Panc1 (cell line): ENCODE measurements at regions not wholly inside any gene's neighbourhood (a gene's known extent, or its start where the extent isn't known, plus 50 kb on each side); places are given as distances from the start of the nearest gene placed in this dataset.

Experiments used
- ATAC-seq: fragments of 200-7000 bp; cut with Tn5 transposase; 2 replicates; pipeline ENCODE4 v1.9.1; 2020; ENCODE audit warnings: mild to moderate bottlenecking, moderate library complexity
- BruUV-seq: library from RNA; stranded (reverse); fragments of 400-500 nt; replicated peaks from 2 replicates; lab custom pipeline; 2021; lab: Mats Ljungman, UMichigan
- CTCF ChIA-PET: fragments of 300-600 bp; sonication (Branson Sonifier 250); formaldehyde crosslinking; loops from one replicate; lab custom pipeline; 2022; ENCODE audit warnings: antibody characterized with exemption; lab: Charles Lee
- POLR2A ChIA-PET: fragments of 300-600 bp; sonication (Branson Sonifier 250); formaldehyde crosslinking; loops from one replicate; lab custom pipeline; 2022; ENCODE audit warnings: antibody characterized with exemption; lab: Charles Lee
- DNase-seq: peaks from one replicate; pipeline ENCODE4 v3.0.0-alpha.2; 2010; ENCODE audit warnings: low read depth, low spot score
- H3K27ac ChIP-seq: 2 replicates; pipeline ENCODE4 v1.5.1; 2011; ENCODE audit warnings: mild to moderate bottlenecking, low read length, inconsistent platforms
- H3K27me3 ChIP-seq: fragments of 200-500 bp; sonication (Bioruptor generic); 2 replicates; pipeline ENCODE4 v1.6.0; 2014; ENCODE audit warnings: low read length, inconsistent platforms; ENCODE audit not compliant: control insufficient read depth, insufficient read depth
- H3K36me3 ChIP-seq: fragments of 200-500 bp; sonication (Bioruptor generic); 2 replicates; pipeline ENCODE4 v1.5.1; 2014; ENCODE audit warnings: inconsistent platforms, mild to moderate bottlenecking, low read length, moderate library complexity; ENCODE audit not compliant: control insufficient read depth, insufficient read depth
- H3K4me1 ChIP-seq: 2 replicates; pipeline ENCODE4 v1.5.1; 2011; ENCODE audit warnings: inconsistent platforms, mild to moderate bottlenecking, low read length, moderate library complexity; ENCODE audit not compliant: control insufficient read depth, insufficient read depth
- H3K4me3 ChIP-seq, 2 experiments: 2 replicates each; pipeline ENCODE4 v1.5.1; 2011 to 2012; ENCODE audit warnings: low read depth in 2 of 2, low read length in 2 of 2, mild to moderate bottlenecking in 2 of 2, inconsistent platforms in 1 of 2, moderate library complexity in 1 of 2
- H3K9me3 ChIP-seq: fragments of 200-500 bp; sonication (Bioruptor generic); 2 replicates; pipeline ENCODE4 v1.5.1; 2014; ENCODE audit warnings: low read depth, mild to moderate bottlenecking, inconsistent platforms, low read length, moderate library complexity; ENCODE audit not compliant: control insufficient read depth, insufficient read depth
- CTCF ChIP-seq: fragments of 450-650 bp; IDR thresholded peaks from 2 replicates; pipeline ENCODE4 v1.5.1; 2017; ENCODE audit warnings: mild to moderate bottlenecking
- POLR2AphosphoS5 ChIP-seq: IDR thresholded peaks from 2 replicates; pipeline ENCODE4 v1.6.1; 2012; ENCODE audit warnings: mild to moderate bottlenecking, low read depth, low read length, moderate library complexity
- REST ChIP-seq, 2 experiments: IDR thresholded peaks; 2 replicates each; pipeline ENCODE4 v1.6.1; 2011 to 2012; ENCODE audit warnings: low read depth in 2 of 2, control low read depth in 1 of 2, low read length in 1 of 2, mild to moderate bottlenecking in 1 of 2, moderate library complexity in 1 of 2; ENCODE audit not compliant: insufficient read depth in 1 of 2
- SIN3A ChIP-seq: IDR thresholded peaks from 2 replicates; pipeline ENCODE4 v1.6.1; 2012; ENCODE audit warnings: low read depth, mild to moderate bottlenecking, low read length, moderate library complexity, borderline replicate concordance; ENCODE audit not compliant: insufficient read depth
- TCF7L2 ChIP-seq: IDR thresholded peaks from 2 replicates; pipeline ENCODE4 v1.6.1; 2011; ENCODE audit warnings: mild to moderate bottlenecking, low read depth, low read length, inconsistent platforms
- in situ Hi-C: cut with HindIII; loops from 2 replicates; pipeline ENCODE4 v1.10.0; 2016; ENCODE audit warnings: low sequenced_read_pairs, low pct_unique_long_range_greater_than_20kb
- intact Hi-C: fragments of 100-400 bp; cut with micrococcal nuclease; formaldehyde crosslinking; loops from one replicate; pipeline ENCODE4 v1.10.0; 2022; ENCODE audit not compliant: unreplicated experiment

- no TSS peak for BruUV-seq
- no peak for ATAC-seq
- no peak overlapping the region for H3K27ac ChIP-seq
These were observed 446.4 kb downstream of the COG6 start for GRCh38 chr13:40101708-40102359.

GRCh38 chr13:40102360-40102727 is 446.9 kb downstream of the COG6 start:
- CTCF ChIA-PET: no interaction called here
- ATAC-seq: no peak
- BruUV-seq: no TSS peak

More at GRCh38 chr13:40101708-40102359, 446.4 kb downstream of the COG6 start:
- Histone ChIP-seq H3K4me1 (no peaks in the 10 kb centered on the region), H3K27me3 (no peaks in the 10 kb centered on the region), H3K36me3 (no peaks in the 10 kb centered on the region), H3K4me3 (no peak overlapping the region), H3K9me3 (no peaks in the 10 kb centered on the region)
- no peak for DNase-seq
- POLR2A ChIA-PET: no interaction called here
- in situ Hi-C loops (no loop called here), intact Hi-C loops (no loop called here)
- no peak for TF ChIP-seq CTCF
- no peak for TF ChIP-seq REST (IDR thresholded peaks at IDR 0.05; ENCODE audit: insufficient read depth in 1 of 2, low read depth in 2 of 2, low read length in 1 of 2)
- TF ChIP-seq POLR2AphosphoS5: no peak
- TF ChIP-seq TCF7L2: no peak
- CTCF ChIA-PET: no interaction called here

More at GRCh38 chr13:40102360-40102727, 446.9 kb downstream of the COG6 start:
- no peak for DNase-seq
- no peaks in the 10 kb centered on the region for H3K27me3 ChIP-seq
- no peak overlapping the region for H3K27ac ChIP-seq
- no peak overlapping the region for H3K4me3 ChIP-seq
- H3K4me1 ChIP-seq: no peaks in the 10 kb centered on the region
- H3K36me3 ChIP-seq: no peaks in the 10 kb centered on the region
- no peak for TF ChIP-seq TCF7L2
- TF ChIP-seq SIN3A: no peak
- no peak for TF ChIP-seq CTCF
- POLR2A ChIA-PET: no interaction called here
- intact Hi-C loops (no loop called here), in situ Hi-C loops (no loop called here)
- H3K9me3 ChIP-seq: no peaks in the 10 kb centered on the region
